HG03469 (cell line): ENCODE measurements at regions not wholly inside any gene's neighbourhood (a gene's known extent, or its start where the extent isn't known, plus 50 kb on each side); places are given as distances from the start of the nearest gene placed in this dataset.
"Not testable (repeated sequence)": the region's sequence is repeated elsewhere in the genome, so short reads cannot be mapped to it uniquely, and the experiment has no call there.

Experiments used
- ATAC-seq: cut with Tn5 transposase; IDR thresholded peaks from one replicate; pipeline ENCODE4 v1.9.1; 2021; ENCODE audit warnings: mild to moderate bottlenecking, moderate library complexity, moderate number of reproducible peaks; ENCODE audit not compliant: unreplicated experiment

- ATAC-seq, result no peak
Observed at GRCh38 chr5:108696951-108697715, 50.6 kb upstream of the FER start.

GRCh38 chr5:108696407-108696806 lies 51.3 kb upstream of the FER start:
- no peak for ATAC-seq

GRCh38 chr5:108688485-108688884 lies 59.2 kb upstream of the FER start:
- no peak for ATAC-seq

GRCh38 chr5:108687595-108688200 lies 60.0 kb upstream of the FER start:
- ATAC-seq, result no peak

GRCh38 chr5:108686676-108687075 lies 61.0 kb upstream of the FER start:
- no peak for ATAC-seq

- ATAC-seq, result not testable (repeated sequence)
Observed at GRCh38 chr5:108685448-108686216, 62.1 kb upstream of the FER start.

- ATAC-seq, result peak; percentile 91
Observed at GRCh38 chr5:108681079-108681921, 66.4 kb upstream of the FER start.

- ATAC-seq, result no peak
Observed at GRCh38 chr5:108678091-108678490, 69.6 kb upstream of the FER start.

GRCh38 chr5:108675736-108676135 lies 72.0 kb upstream of the FER start:
- no peak for ATAC-seq

GRCh38 chr5:108672639-108673038 lies 75.1 kb upstream of the FER start:
- no peak for ATAC-seq

GRCh38 chr5:108670591-108671289 lies 77.0 kb upstream of the FER start:
- no peak for ATAC-seq

- no peak for ATAC-seq
Observed at GRCh38 chr5:108669462-108669861, 78.2 kb upstream of the FER start.

- no peak for ATAC-seq
Observed at GRCh38 chr5:108661590-108662219, 86.0 kb upstream of the FER start.

- no peak for ATAC-seq
Observed at GRCh38 chr5:108661024-108661423, 86.7 kb upstream of the FER start.

GRCh38 chr5:108660291-108660690 lies 87.4 kb upstream of the FER start:
- ATAC-seq, result no peak

- ATAC-seq, result no peak
Observed at GRCh38 chr5:108659531-108659930, 88.2 kb upstream of the FER start.

GRCh38 chr5:108655750-108656450 lies 91.8 kb upstream of the FER start:
- ATAC-seq, result no peak

GRCh38 chr5:108654051-108654450 lies 93.6 kb upstream of the FER start:
- ATAC-seq, result no peak

GRCh38 chr5:108653201-108653600 lies 94.5 kb upstream of the FER start:
- ATAC-seq, result no peak
